Globus pallidus (tissue), 1 donor: ENCODE measurements at regions not wholly inside any gene's neighbourhood (a gene's known extent, or its start where the extent isn't known, plus 50 kb on each side); places are given as distances from the start of the nearest gene placed in this dataset.

Experiments
- DNase-seq: peaks from one replicate; pipeline ENCODE4 v3.0.0-alpha.2; 2015; ENCODE audit warnings: low spot score

GRCh38 chr3:70899816-70900215 is 587.4 kb upstream of the MDFIC2 start:
- no peak for DNase-seq

DNA sequence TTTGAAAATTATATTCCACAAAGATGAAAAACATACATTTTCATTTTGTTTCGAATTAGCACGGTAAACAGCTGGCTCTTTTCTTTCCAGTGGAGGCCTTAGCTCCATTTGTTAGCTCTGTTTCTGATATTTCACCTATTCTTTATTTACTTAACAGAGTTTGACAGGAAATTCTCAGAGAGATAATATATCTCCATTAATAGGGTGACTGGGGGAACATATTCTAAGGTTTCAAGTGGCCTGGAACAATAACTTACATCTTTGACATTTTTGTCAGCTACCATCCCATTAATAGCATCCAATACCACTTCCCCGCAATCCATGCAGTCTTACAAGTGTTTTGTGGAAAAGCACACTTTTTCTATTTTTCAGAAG is 577.6 kb upstream of the MDFIC2 start:
- no peak for DNase-seq

- DNase-seq, result no peak
Observed at GRCh38 chr3:70889162-70890019, 577.0 kb upstream of the MDFIC2 start.

DNA sequence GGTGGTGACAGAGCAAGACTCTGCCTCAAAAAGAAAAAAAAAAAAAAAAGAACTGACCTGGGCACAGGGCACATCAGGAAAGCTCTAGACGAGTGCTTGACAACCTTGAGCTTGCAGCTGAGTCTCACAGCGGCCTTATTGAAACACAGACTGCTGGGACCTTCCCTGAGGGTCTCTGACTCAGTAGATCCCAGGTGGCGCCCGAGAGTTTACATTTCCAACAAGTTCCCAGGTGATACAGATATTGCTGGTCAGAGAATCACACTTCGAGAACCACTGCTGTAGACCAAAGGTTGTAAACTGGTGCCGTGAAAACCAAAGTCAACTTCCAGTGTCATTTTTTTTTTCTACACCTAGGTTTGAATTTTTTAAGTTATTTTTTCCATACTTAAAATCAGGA is 573.2 kb upstream of the MDFIC2 start:
- no peak for DNase-seq

- no peak for DNase-seq
Observed at GRCh38 chr3:70882104-70882503, 569.7 kb upstream of the MDFIC2 start.

GRCh38 chr3:70880421-70880820 is 568.0 kb upstream of the MDFIC2 start:
- DNase-seq, result no peak

GRCh38 chr3:70876154-70876553 is 563.7 kb upstream of the MDFIC2 start:
- no peak for DNase-seq

GRCh38 chr3:70874196-70874595 is 561.8 kb upstream of the MDFIC2 start:
- DNase-seq, result no peak

DNA sequence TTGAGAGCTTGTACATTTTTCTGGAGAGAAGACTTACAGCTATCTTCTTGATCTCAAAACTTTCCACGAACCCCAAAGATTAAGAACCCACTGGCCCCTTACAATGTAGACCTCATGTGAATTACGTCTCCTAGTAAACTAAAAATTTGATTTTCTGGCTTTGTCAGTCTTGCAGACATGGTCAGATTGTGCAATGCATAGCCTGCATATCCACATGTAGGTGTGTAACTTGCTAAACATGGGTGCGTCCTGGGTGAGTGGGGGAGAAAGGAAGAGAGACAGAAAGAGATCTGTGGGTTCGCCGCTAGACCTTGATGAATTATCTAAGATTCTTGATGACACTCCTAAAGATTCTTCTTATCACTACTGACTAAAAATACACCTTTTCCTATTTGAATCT is 561.2 kb upstream of the MDFIC2 start:
- no peak for DNase-seq

GRCh38 chr3:70871909-70872656 is 559.6 kb upstream of the MDFIC2 start:
- DNase-seq, result no peak

DNA sequence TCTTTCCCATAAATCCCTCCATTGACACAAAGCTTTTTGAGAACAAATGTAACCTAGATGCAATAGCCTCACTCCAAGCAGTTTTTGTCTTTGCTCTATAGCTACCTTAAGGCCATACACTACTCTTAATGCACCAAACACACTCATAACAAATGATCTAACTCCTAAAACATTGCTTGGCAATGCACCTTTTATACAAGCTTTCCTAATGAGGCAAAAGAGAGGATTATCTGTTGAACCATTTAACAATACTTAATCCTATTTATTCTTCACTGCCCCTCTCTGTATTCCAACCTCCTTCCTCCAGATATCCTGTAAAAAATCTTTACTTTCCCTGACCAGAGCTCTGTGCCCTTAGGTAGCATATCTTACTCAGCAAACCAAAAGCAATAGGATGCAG is 558.1 kb upstream of the MDFIC2 start:
- no peak for DNase-seq

GRCh38 chr3:70868561-70868960 is 556.1 kb upstream of the MDFIC2 start:
- no peak for DNase-seq

GRCh38 chr3:70863049-70863448 is 550.6 kb upstream of the MDFIC2 start:
- DNase-seq, result no peak

DNA sequence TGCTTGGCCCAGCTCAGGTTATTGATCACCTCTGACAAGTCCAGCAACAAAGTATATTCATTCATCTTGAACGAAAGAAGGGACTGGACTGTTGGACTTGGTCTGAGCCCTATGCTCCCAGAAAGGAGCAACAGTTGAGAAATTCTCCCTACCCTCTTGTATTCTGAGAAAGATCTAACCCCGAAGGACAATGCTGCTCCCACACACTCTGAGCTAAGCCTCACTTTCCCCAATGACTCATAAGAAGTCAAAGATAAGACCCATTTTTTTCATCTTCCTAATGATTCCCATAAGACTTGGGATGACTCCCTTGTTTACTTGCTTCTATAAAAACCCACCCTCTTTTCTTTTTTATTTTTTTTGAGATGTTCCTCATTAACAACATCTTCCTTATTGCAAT is 549.4 kb upstream of the MDFIC2 start:
- no peak for DNase-seq

- no peak for DNase-seq
Observed at GRCh38 chr3:70861234-70861633, 548.8 kb upstream of the MDFIC2 start.

GRCh38 chr3:70857916-70858315 is 545.5 kb upstream of the MDFIC2 start:
- no peak for DNase-seq

- no peak for DNase-seq
Observed at GRCh38 chr3:70856414-70857162, 544.1 kb upstream of the MDFIC2 start.

DNA sequence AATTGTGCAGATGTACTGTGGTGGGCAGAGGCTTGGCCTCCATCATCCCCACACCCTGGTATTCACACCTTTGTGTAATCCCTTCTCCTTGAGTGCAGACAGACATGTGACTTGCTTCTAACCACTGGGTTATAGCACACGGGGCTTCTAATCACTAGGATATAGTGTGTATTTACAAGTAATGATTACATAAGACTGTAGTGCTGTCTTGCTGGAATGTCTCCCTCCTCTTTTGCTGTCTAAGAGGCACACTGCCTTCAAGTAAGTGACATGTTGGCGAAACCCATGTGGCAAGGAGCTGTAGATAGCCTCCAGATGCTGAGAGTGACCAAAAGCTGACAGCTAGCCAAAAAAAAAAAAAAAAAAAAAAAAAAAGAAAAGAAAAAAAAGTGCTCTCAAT is 542.7 kb upstream of the MDFIC2 start:
- DNase-seq, result no peak

- DNase-seq, result no peak
Observed at GRCh38 chr3:70854108-70854507, 541.7 kb upstream of the MDFIC2 start.

DNA sequence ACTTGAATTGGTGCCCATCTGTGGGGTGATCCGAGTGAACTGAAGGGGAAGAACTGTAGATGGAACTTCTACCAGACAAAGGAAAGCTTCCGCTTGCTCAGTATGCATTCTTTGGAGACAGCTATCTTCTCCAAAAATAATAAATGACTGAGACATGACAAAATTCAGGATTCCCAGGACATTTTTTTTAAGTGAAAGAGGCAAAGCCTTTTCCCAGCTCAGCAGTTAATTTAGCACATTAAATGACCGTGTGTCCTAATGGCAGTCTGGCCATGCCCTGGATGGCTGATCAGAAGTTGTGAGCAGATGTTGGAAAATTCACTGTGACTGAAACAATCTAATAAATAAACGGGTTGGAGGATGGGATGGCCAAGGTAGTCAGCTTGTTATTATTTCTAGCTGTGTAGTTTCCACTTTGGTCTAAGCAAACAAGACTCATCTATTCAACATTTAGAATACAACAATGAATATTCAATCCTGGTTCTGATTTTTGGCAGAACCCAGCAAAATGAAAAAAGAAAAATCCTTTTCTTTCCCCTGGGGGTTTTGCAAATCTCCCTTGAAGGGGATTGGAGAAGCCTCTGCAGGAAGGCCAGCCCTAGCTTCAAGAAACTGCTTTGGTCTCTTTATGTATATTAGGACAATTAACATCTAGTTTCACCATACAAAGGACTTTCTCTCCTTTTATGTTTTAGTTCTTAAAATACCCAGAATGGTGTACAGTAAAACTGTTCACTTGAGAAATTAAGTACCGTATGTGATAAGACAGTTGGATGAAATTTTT is 540.9 kb upstream of the MDFIC2 start:
- no peak for DNase-seq

DNA sequence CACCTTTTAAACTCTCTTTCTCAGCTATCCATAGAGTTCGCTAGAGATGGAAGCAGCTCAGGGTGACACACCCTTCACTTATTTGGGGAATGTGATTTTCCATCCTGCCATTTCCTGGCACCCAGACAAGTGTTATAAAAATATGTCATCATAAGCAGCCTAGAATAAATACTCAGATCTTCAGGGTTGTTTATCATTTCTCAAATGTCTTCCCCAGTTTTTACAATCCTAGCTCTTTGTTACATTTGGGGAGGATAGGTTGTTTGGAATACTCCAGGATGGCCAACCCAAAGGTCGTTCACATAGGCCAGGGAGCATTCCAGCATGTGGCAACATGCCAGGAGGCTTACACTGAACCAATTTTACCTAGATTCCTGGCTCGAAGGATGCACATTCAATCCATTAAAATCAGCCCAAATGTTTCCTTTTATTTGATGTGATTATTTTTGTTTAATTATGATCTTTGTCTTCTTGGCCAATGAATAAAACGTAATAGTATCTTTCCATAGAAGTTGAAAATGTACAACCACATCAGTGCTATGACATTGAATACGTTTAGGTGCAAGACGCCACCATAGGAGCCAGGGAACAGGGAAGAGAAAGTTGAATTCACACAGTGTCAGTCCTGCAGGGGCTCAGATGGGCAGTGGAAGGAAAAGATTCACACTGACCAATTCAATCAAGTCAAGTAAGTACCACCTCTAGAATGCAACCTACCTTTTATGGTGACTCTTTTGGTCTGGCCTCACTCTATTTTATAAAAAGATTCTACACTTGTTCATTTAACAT is 537.7 kb upstream of the MDFIC2 start:
- no peak for DNase-seq
